NCI-H2196 treated with DMSO at 0.1 percent for 48 hours (cell line): ENCODE measurements at regions not wholly inside any gene's neighbourhood (a gene's known extent, or its start where the extent isn't known, plus 50 kb on each side); places are given as distances from the start of the nearest gene placed in this dataset.
"Not testable (repeated sequence)": the region's sequence is repeated elsewhere in the genome, so short reads cannot be mapped to it uniquely, and the experiment has no call there.

Experiments used
- DNase-seq: peaks from one replicate; lab custom pipeline; 2025; ENCODE audit not compliant: unreplicated experiment; lab: John Stamatoyannopoulos, UW

DNA sequence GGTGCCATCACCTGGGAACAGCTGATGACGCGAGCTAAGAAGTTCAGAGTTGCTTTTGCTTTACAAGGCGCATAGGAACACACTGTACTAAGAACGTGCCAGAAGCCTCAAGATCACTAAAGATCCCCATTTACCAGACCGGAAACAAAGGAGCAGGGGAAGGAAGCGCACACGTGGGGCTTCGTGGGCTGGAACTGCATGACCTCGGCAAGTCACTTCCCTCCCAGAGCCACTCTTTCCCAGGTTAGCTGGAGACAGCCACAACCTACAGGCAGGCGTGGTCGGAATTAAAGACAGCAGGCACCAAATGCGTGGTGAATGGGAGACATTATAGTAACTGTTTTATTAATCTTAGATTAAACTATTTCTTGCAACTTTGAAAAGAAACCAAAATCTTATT, 154.9 kb upstream of the IQSEC1 start:
- not testable (repeated sequence) for DNase-seq

DNA sequence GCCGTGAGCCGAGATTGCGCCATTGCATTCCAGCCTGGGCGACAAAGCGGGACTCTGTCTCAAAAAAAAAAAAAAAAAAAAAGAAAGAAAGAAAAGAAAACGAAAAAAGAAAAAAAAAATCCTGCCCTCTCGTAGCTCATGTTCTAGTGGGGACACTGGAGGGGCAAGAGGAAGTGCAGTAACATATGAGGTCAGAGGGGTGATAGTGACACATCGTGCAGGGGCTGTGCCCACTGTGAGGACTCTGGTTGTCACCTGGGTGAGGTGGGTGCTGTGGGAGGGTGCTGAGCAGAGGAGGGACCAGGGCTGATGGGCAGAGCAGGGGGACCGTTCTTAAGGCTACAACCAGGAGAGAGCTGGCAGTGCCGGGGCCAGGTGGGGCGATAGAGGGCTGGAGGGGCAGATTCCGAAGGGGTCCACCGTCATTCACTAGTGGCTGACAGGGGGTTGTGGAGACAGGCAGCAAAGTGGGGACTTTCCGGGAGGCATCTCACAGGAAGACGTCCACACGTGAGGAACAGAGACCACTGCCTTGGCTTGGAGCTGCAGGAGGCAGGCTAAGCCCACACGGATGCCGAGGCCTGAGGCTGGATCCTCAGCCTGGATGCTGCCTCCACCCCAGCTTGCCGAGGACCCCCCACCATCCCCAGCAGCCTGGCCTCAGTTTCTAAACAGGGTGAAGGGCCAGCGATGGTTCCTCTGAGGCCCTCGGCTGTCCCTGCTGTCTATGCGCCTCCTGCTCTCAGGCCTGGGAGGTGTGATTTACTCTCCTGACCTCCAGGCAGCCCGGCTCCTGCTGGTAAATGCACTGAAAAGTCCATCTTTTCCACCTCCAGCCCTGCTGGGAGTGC, 154.3 kb upstream of the IQSEC1 start:
- no peak for DNase-seq

DNA sequence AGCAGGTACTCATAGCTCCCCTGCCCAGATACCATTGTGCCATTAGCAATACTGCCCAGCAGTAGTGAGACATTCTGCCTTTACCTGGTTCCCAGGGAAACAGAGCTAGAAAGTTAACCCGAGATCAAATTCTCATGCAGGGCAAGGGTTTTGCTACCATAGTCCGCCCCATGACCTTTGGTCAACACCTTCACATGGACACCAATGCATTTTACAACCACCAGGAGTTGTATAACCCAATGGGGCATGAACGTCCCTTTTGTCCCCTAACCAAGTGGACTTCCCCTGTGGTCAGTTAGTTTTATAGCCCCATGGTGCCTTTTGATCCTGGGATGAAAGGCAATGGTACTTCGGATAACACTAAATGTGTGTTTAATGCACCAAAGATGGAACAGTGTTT, 151.7 kb upstream of the IQSEC1 start:
- no peak for DNase-seq

DNA sequence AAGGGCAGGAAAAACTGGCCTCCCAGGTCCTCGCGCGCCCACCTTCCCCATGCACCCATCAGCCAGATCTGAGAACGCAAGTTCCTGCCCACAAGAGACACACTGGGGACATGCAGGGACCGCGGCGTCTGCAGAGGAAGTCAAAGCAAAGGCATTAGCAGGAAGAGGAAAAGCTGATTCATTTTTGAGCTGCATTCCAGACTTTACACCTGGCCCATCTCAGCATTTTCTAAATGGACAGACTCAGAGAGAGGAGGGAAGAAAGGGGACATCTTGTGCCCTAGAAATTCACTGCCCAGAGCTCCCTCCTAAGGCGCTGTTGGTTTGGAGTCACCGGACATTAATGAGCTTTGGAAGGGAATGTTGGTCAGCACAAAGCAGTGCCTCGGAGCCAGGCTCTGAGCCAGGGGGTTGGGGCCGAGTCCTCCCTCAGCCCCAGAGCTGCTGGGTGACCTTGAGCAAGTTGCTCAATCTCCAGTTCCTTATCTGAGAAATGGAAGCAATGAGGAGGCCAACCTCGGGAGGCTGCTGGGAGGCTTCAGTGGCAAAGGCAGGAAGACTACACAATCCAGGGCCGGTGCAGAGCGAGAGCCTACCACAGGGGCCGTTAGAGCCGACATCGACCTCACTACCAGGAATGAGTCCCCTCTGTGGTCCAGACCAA, 150.5 kb upstream of the IQSEC1 start:
- no peak for DNase-seq

DNA sequence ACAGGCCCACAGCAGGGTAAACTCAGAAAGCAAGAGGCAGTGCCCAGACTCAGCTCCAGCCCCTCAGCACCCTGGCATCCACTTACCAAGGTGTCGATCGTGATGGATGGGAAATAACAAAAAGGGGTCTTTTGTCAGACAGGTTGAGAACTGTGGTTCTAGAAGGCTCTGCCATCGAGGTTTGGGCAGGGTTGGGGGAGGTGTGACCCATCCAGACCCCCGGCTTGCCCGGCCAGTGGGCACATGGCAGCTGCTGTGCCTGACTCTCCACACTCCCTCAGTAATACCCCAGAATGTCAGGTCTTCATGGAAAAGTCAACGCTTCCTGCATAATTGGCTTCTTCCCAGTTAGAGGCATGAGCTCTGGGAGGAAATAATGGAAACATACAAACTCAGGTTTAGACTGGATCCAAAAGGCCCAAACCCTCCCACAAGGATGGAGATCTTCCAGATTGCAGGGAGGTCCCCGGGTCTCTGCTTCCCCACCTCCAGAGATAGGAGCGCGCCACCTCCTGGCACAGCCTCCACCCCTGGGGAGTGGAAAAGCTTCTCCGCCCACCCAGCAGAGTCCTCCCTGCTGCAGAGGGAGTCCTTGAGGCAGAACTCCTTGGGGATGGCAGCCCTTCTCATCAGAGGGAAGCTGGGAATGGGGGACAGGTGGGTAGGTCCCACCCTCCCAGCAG, 149.8 kb upstream of the IQSEC1 start:
- DNase-seq: no peak

DNA sequence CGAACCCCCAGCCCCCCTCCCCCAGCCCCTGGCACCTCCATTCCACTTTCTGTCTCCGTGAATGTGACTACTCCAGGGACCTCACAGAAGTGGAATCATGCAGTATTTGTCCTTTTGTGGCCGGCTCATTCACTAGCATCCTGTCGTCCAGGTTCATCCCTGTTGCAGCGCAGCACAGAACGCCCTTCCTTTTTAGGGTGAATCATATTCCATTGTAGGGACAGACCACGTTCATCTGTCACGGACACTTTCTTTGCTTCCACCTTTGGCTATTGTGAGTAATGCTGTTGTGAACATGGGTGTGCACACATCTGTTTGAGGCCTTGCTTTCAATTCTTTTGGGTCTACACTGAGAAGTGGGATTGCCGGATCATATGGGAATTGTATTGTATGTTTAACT, 148.9 kb upstream of the IQSEC1 start:
- no peak for DNase-seq

DNA sequence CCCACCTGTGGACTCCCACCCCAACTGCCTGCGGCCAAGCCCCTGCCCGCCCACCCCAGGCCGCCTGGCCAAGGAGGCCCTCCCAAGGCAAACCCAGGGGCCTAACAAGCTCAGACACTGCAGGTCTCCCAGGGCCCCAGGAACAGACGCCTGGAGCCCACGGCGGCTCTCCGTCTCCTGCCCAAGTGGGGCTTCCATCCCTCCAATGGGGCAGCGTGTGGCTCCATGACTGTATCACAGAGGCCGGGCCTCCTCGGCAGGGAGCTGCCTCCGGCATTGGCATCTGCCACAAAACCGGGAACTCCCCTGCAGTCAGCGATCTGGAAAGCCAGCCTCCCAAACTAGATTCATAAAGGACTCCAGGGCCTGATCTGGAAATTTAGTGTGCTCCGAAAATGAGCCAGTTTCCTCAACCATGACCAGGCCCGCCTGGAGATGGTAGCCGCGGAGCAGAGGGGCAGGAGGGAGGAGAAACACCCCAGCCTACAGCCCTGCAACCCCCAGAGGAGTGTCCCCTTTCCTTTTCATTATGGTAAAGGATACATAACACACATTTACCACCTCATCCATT, 148.3 kb upstream of the IQSEC1 start:
- no peak for DNase-seq

DNA sequence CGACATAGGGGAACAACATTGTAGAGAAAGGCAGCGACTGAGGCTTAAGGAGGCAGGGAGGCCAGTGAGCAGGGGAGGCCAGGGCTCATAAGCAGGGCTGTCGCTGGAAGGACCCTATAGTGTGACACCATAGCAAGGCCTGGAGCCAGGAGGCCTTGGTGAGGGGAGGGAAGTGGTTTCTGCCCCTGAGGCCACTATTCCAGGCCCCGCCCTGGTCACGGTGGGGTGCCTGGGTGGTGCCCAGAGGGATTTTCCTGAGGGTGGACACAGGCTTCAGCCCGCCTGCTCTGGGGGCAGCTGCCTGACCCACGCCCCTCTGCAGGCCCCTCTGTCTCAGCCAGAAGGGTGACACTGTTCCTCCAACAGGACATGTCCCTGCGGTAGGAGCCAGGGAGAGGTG, 147.8 kb upstream of the IQSEC1 start:
- no peak for DNase-seq

DNA sequence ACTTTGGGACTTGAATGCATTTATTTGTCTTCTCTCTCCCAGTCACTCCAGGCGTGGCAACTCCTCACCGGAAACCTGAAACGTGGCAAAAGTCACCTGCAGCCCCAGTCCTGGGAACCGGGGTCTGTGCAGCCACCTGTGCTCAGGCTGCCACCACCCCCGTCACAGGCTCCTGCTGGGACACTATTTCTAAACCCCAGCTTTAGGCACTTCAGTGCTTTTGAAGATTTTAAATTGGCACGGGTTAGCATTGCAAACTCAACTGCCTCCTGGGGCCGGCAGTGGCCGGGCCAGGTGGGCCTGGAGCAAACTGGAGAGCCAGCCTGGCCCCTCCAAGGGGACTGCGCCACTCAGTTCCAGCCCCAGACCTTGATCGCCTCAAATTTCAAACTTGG, 146.7 kb upstream of the IQSEC1 start:
- DNase-seq: no peak

DNA sequence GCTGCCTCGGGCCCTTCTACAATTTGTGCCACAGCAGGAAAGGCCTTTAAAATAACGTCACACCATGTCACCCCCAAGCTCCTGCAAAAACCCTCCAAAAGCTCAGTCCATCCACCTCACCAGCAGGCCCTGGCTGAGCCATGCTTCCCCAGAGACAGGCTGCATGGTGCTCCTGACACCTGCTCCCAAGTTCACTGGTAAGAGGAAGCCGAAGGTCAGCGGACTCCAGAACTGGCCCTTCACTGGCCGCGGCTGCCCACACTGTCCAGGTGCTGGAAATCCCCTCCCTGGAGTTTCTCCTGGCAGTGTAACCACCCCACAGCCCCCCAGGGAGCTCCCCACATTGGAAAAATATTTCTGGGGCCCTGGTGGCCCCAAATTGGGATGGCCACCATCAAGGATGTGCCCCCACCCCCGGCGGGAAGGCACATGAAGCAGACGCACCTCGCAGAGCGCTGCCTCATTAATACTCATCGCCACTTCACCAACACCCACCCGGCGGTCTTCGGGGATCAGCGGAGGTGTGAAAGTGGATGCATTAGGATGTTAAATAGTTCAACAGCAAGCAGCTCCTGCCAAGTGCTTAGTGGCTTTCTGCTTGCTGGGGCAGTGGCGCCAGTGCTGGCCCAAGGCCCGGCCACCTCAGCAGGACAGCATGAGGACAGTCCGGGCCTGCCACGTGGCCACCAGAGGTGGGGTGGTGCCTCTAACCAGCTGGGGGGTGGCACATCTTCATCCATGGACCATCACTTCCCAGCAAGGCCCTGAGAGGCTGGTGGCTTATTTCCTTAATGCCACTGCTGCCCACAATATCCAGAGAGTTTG, 146.1 kb upstream of the IQSEC1 start:
- no peak for DNase-seq

DNA sequence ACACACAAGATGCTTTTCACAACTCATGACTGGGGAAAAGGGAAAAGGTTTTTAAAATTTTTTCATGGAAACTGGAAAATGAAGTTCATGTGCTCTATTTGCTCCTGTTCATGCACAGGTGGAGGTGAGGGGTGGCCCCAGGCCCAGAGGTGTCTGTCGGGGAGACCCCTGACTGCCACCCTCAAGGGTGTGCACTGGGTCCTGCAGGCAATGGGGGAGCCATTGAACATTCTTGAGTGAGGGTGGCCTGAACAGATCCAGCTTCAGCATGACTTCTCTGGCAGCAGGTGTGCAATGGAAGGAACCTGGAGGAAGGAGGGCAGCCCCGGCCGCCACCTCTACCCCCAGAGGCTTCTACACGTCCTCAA, 145.3 kb upstream of the IQSEC1 start:
- no peak for DNase-seq

DNA sequence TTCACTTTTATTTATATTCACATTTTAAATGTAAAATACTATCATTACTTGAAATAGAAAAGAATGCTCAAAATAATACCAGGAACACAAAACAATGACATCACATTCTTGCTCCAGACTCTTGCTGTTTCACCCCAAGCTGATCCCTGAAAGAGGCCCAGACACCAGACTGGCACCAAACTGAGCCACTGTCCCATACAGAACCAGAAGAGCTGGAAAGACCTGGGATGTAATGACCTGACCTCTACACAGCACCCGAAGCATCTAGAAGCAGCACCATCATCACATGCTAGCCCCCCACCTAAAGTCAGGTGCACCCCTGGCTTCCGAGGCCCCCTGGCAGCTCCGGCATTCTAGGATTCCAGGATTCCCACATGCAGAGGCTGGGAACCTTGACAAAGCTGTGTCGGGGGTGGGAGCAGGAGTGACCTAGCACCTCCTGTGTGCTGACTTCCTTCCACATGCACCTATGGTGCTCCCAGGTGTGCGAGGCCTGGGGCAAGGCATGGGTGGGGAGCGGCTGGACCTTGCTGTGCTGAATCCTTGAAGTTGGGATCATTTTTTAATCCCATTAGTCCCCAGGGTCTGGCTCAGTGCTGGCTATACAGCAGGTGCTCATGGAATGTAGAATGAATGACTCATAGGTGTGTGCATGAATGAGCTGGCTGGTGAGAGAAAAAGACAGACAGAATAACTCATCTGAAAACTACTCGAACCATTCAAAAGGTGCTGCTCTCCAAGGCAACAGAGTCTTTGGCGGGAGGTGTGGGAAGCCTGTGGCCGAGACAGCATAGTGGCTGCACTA, 144.7 kb upstream of the IQSEC1 start:
- no peak for DNase-seq

DNA sequence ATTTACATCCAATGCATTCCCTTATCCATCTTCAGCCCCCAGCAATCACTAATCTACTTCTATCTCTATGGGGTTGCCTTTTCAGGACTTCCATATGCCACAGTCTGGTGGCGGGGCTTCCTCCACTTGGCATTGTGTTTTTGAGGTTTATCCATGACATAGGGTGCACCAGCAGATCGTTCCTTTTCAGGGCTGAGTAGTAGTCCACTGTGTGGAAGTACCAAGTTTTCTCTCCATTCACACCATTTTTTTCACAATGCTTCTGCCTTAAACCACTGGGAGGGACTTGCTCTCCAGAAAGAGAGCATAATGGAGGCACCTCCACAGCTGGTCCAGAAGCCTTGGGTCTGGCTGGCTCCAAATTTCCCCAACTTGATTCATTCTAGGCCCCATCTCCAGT, 144.0 kb upstream of the IQSEC1 start:
- no peak for DNase-seq

DNA sequence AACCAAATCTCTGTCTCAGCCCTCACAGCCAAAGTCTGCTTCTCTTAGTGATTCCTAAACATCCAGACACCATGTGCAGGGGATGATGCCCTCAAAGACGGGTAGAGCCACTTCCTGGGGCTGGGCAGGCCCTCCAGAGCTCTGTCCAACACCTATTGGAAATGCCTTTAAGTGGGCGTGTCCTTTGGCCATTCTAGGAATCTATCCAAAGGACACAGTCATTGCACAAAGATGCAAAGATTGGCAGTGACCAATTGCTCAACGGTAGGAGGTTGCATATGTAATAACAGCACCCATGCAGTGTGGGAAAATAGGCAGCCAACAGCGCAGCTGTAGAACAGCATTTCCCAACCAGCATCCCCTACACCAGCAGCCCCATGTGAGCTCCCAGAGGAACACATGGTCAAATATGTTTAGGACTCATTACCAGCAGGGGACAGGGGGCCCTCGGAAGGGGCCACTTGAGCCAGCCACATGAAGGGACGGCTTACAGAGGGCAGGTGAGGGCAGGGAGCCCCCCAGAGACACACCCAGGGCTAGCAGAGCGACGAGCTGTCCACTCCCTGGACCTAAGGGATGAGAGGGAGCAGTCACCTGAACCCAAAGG, 142.8 kb upstream of the IQSEC1 start:
- no peak for DNase-seq

DNA sequence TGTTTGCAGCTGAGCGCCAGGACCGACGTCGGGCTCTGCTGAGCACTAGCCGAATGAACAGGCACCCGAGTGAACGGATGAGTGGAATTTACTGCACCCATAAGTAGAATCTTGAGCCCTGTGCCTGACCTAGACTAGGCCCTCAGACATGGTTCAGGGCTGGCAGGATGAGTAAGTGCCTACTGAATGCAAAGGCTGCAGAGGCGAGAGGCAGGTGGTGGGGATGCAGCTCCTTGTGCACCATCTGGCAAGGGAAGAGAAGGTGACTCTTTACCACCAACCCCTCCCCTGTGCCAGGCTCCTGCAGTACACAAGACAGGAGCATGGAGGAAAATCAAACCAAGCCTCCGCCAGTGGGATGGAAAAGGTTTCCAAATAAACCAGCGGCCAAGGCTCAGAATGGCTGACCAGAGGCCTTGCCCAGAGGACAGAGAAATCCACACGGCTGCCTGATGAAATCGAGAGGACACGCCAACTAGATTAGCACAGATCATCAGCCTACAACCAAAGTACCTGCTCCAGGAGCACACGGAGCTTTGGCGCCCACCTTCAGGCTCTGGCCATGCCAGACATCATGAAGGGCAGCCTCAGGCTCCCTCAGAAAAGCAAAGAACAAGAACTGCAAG, 141.7 kb upstream of the IQSEC1 start:
- DNase-seq: peak; percentile 32

DNA sequence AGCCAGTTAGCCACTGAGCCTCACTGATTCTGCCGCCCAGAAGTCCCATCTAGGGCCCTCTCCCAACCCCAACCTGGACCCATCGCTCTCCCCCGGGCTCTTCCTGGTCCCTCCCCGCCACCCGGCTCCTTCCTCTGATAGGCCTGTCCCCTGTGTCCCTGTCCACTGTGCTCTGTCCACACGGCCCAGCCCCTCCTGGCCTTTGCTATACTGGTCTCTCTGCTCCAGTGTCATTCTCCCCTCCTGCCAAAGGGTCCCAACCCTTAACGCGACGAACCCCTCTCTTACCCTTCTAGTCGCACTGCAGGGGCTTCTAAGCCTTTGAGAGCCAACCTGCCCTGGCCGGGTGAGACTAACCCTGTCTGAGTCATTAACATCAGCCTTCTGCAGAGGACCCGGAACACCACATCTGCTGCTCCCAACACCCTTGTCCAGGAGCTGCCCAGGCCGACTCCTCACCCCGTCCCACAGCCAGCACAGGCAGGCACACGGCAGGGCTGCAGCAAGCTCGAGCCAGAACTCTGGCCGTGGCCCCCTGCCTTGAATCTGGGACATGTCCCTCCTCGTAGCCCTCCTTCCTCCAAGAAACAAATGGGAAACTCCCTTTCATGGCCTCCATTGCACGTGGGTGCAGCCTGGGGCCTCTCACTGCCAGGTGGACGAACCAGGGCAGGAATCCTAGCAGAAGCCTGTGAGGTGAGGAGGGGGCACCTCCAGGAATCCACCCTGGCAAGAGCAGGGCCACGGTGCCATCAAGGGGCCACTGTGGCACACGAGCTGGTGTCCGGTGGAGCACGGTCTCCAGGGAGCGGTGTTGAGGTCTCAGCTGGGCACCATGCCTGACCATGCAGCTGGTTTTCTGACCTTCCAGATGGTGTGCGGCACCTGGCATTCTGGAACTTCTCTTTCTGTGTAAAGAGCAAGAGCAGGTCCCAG, 140.9 kb upstream of the IQSEC1 start:
- peak; percentile 32 for DNase-seq

DNA sequence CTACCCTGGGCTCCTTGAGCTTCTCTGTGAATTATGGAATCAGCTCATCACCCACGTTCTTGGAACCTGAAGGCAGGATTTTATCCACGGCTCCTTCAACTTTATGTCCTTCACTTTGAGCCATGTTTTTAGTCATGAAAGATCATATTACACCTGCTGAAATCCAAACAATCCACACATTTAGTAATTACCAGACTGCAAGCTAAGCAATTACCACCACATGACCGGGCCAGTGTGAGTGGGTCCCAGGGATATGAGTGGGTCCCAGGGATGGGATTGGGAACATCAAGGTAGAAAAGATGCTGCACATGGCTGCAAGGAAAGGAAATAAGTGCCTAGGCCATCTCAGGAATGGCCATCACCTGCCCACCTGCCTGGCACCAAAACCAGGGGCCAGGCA, 140.3 kb upstream of the IQSEC1 start:
- DNase-seq: no peak

DNA sequence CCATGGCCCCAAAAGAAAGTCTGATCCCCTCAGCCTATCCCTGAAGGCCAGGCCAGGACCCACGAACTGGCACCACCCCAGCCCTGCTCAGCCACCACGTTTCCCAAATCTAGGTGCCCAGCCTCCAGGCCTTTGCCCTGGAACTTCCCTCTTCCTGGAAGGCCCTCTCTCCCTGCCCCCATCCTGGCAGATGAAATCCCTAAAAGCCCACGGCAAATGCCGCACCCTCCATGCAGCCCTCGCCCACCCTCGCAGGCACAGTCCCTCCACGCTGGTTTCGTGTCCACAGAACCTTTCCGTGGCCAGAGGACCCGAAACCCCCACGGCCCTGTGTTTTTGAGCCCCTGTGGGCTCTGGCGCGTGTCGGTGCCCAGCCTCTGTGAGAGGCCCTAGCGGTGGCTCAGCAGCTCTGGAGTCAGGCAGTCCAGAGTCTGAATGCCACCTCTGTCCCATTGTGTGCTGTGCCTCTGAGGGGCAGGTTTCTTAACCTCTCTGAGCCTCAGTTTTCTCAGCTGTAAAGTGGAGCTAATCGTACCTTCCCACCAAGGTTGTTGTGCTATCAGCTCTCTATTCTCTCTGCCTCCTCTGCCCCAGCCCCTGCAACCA, 138.5 kb upstream of the IQSEC1 start:
- no peak for DNase-seq
